NCI-H345 (cell line): ENCODE measurements at regions not wholly inside any gene's neighbourhood (a gene's known extent, or its start where the extent isn't known, plus 50 kb on each side); places are given as distances from the start of the nearest gene placed in this dataset.
A peak's percentile ranks its signal among the peaks of the same experiment; 100 is the strongest.

ENCODE experiments used
- DNase-seq: peaks from one replicate; lab custom pipeline; 2025; lab: John Stamatoyannopoulos, UW

- no peak for DNase-seq
Observed at GRCh38 chr4:67234296-67234695, 311.0 kb downstream of the CENPC start.

GRCh38 chr4:67229148-67229547 lies 316.2 kb downstream of the CENPC start:
- no peak for DNase-seq

DNA sequence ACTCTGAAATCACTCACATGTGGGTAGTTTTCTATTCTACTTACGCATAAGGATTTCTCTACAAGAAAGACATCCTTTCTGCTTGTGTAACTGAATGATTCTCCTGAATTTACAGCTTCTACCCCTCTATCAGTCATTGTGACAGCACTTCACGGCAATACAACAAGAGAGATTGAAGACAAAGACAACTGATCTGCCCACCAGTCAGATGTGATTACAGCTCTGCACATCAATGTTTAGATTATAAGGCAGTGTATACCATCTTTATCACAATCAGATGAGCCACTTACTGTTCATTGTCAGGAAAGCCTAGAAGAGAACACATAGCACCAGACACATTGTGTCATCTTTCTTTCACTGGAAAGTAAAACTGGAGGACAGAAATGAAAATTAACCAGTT lies 324.4 kb downstream of the CENPC start:
- DNase-seq, result no peak

DNA sequence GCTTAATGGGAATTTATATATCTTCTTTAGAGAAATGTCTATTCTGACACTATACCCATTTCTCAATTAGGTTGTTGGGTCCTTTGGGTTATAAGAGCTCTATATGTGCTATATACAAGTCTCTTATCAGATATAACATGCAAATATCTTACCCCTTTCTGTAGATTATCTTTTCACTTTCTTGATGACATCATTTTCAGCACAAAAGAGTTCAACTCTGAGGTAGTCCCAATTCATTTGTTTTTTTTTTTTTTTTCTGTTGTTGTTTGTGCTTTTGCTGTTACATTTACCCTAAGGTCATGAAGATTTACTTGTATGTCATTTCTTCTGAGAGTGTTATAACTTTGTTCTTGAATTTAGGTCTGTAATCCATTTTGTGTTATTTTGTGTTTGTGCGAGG lies 326.4 kb downstream of the CENPC start:
- DNase-seq, result no peak

DNA sequence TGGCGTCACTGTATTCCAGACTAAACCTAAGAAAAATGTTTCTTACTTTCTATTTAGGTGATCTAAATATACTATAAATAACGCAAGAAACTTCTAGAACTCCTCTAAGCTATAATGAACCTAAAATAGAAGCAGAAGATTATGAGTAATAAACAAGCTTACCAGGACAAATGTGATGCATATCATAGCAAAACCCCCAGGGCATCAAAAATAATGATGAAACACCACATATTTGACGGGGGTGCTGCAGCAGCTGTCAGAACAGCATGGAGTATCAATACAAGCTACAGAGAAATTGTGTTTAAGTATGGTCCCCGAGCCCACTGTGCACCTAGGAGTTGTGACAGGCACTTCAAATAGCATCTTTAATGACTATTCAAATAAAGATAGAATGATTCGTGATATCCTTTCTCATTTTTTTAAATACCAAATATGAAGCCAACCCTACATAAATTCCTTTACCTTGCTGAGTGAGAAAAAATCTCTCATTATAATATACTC lies 337.3 kb downstream of the CENPC start:
- no peak for DNase-seq

GRCh38 chr4:67204441-67204840 lies 340.9 kb downstream of the CENPC start:
- DNase-seq, result no peak

DNA sequence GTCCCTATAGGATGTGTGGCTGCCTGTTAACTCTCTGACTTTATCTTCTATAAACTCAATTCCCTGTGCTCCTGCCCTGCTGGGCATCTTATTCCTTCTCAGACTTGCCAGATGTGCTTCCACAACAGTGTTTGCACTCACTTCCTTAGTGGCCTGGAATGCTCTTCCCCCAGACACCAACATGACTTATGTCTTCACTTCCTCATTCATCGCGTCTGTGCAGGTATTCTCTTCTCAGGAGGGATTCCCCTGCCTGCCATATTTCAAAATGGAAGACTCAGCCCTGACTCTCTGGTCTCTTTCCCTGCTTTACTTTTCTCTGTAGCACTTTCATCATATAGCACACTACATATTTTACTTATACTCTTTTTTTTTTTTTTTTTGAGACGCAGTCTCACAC lies 344.0 kb downstream of the CENPC start:
- DNase-seq, result no peak

DNA sequence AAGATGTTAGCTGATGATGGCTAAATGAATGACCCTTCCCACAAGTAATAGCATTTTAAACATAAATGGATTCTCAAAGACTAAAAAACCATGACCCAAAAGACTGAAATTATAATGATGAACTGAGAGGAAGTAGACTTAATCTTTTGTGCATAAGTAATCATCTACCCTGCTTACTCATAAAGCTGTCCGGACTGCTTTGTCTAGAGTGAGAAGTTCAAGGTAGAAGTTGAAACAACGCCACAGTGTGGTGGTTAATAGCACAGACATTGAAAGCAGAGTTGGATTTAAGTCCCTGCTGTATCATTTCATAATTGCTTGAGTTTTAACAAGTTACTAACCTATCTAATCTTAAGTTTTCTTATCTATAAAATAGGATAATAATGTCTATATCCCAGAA lies 346.6 kb downstream of the CENPC start:
- DNase-seq, result peak; percentile 0

GRCh38 chr4:67167849-67168248 lies 377.5 kb downstream of the CENPC start:
- DNase-seq, result no peak

GRCh38 chr4:67162690-67163089 lies 382.6 kb downstream of the CENPC start:
- no peak for DNase-seq

DNA sequence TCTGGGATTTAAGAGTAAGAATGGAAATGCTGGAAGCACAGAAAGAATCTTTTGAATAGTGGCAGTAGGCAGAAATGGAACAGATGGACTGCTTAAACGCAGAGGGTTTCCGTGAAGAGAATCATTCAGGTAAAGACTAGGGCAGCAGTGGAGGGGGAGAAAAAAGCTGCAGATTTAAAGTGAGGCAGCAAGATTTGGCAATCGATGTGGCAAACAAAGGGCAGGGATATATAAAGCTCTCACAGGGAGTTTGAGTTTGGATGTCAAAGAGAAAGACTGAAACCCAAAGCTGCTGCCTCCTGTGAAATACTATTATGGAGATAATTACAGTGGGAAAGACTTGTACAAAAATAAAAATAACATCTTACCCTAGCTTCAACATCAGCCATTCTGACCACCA lies 384.0 kb downstream of the CENPC start:
- DNase-seq, result peak; percentile 14

- no peak for DNase-seq
Observed at GRCh38 chr4:67160394-67160793, 384.9 kb downstream of the CENPC start.

GRCh38 chr4:67158666-67159065 lies 386.6 kb downstream of the CENPC start:
- no peak for DNase-seq

DNA sequence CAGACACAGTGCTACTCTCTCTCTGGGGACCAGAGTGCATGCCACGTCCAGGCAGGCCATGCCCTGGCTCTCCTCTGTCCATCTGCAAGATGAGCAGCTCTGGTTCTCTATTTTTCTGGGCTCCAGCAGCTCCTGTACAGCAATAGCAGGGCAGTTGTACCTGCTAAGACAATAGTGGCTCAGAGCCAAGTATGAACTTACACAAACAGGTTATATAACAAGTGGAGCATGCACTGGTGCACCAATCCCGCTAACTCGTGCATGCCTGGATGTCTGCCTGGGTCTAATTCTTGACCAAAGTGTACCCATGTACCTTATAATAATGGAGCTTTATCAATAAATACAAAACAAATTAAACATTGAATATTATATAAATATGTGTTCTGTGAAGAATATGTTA lies 392.3 kb downstream of the CENPC start:
- peak; percentile 64 for DNase-seq

- DNase-seq, result no peak
Observed at GRCh38 chr4:67151376-67152343, 393.6 kb downstream of the CENPC start.

- DNase-seq, result no peak
Observed at GRCh38 chr4:67141586-67141985, 403.7 kb downstream of the CENPC start.

- no peak for DNase-seq
Observed at GRCh38 chr4:67134616-67135015, 410.7 kb downstream of the CENPC start.

DNA sequence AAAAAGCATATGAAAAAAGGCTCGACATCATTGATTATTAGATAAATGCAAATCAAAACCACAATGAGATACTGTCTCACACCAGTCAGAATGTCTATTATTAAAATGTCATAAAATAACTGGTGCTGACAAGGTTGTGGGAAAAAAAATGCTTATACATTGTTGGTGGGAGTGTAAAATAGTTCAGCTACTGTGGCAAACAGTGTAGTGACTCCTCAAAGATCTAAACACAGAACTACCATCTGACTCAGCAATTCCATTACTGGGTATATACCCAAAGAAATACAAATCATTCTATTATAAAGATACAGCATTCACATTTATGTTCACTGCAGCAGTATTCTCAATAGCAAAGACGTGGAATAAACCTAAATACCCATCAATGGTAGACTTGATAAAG lies 412.1 kb downstream of the CENPC start:
- DNase-seq, result no peak

GRCh38 chr4:67131224-67131623 lies 414.1 kb downstream of the CENPC start:
- DNase-seq, result no peak

GRCh38 chr4:67130411-67130810 lies 414.9 kb downstream of the CENPC start:
- DNase-seq, result no peak

GRCh38 chr4:67126570-67126969 lies 418.7 kb downstream of the CENPC start:
- no peak for DNase-seq

DNA sequence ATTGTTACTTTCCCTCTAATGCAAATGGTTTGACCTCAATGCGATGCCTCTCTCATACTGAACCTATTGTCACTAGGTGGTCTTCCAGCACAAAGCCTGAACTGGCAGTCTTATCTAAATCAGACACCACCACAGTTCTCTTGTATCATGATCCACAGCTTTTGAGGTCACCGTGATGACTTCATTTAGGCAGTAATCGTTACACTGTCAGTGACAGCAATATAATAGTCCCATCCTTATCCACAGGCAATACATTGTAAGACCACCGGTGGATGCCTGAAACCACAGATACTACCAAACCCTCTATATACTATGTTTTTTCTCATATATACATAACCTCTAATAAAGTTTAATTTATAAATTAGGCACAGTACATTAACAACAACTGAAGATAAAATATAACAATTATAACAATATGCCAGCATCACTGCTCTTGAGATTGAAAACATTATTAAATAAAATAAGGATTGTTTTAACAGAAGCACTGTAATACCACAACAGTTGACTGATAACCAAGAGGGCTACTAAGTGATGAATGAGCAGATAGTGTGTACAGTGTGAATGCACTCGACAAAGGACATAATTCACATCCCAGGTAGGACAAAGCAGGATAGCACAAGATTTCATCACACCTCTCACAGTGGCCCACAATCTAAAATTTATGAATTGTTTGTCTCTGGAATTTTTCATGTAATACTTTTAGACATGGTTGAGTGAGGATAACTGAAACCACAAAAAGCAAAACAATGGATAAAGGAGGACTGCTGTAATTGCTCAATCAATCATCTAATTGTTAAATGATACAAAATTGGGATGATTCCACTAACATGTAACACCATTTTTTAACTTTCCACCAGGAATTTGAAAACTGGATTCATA lies 419.4 kb downstream of the CENPC start:
- no peak for DNase-seq

DNA sequence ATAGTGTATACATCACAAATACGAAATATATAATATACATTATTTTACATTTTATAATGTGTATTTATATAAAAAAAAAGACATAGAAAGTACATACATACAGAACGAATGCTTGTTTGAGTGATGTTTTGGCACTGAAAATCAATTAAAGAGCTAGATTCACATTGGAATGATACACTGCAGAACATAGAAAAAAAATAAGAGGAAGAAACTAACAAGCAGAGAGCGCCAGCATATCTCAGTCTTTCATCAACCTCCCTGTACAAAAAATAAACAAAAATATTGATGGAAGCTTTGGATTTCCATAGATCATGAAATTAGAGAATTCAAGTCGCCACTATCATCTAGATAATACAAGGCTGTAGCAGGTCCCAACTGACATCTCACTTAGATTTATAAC lies 420.6 kb downstream of the CENPC start:
- DNase-seq, result no peak
